ENCODE measurements at regions not wholly inside any gene's neighbourhood (a gene's known extent, or its start where the extent isn't known, plus 50 kb on each side); places are given as distances from the start of the nearest gene placed in this dataset.
"Not testable (repeated sequence)": the region's sequence is repeated elsewhere in the genome, so short reads cannot be mapped to it uniquely, and the experiment has no call there.

DNA sequence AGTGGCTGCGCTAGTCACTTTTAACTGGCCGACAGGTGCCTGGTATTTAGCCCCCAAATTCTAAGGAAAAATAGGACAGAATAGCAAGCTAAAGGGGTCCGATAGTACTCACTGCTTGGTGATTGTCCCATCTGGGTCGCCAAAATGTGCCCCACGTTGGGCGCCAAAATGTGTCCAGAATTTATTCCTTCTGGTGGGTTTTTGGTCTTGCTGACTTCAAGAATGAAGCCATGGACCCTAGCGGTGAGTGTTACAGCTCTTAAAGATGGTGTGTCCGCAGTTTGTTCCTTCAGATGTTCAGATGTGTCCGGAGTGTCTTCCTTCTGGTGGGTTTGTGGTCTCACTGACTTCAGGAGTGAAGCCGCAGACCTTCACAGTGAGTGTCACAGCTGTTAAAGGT, 144.8 kb upstream of the XIRP2 start:
- not testable (repeated sequence) for DNase-seq (ENCODE audit: low read depth)

DNA sequence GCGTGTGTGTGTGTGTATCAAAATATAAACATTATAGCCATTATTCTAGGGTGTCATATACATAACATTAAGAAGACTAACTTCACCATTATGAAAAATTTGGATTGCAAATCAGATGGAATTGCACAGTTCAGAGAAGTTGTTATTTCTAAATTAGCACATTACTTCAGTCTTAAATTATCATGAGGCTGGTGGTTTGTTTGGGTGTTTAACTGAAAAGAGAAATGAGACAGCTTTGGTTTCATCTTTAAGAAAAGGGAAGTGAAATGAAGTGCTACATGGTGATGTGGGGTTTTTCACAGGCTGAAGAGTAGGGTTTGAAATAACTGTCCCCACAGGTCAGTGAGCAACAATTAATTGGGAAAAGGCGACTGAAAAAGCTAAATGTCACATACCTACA, 161.2 kb upstream of the XIRP2 start:
- no peak for DNase-seq (ENCODE audit: low read depth)

DNA sequence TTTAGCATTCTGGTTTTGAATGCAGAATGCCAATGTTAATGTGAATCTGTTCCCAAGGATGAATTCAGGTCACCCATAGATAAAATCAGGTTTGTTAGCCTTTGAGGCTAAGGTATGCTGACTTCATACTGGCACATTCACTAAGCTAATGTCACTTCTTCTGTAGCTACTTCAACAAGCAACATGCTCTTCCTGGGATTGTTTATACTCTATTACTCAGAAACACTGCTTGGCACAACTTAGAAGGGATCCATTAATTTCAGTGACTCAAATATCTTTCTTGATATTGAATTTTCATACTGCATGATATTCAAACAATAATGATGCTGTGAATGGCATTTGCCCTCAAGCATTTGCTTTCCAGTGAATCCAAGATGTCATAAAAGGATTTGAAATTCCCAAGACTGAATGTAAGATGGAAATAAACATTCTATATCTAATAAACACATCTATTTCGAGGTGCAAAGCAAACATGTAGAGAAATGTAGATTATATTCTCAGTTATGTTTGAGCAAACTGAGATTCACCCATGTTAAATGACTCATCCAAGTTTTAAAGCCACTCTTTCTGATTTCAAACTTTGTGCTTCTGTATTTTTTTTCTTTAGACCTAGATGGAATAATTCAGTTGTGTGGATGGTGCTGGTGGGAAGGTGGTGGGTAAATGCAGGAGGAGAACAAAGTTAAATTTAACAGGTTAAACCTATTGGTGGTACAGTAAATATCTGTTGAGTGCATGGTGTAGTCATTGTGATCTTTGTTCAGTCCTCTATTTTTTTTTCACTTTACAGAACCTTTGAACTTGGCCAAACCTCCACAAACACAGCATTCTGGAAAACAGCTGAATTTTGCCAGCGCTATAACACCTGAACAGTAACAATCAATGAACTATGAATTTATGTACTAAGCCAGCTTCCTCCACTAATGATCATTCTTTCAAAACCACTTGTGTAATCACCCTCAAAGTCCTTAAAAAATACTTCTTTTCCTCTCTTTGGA, 162.1 kb upstream of the XIRP2 start:
- no peak for DNase-seq (ENCODE audit: low read depth)

DNA sequence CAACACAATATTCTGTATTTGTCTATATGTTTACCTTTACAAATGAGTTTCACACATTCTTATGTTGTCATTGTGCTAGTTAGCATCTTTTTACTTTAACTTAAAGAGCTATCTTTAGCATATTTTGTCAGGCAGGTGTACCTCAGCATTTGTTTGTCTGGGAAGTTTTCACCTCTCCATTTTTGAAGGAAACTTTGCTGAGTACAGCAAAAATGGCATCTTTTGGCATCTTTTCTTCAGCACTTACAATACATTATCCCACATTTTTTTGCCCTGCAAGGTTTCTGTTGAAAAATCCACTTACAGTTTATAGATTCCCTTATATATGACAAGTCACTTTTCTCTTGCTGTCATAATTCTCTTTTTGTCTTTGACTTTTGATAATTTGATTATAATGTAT, 171.3 kb upstream of the XIRP2 start:
- no peak for DNase-seq (ENCODE audit: low read depth)

DNA sequence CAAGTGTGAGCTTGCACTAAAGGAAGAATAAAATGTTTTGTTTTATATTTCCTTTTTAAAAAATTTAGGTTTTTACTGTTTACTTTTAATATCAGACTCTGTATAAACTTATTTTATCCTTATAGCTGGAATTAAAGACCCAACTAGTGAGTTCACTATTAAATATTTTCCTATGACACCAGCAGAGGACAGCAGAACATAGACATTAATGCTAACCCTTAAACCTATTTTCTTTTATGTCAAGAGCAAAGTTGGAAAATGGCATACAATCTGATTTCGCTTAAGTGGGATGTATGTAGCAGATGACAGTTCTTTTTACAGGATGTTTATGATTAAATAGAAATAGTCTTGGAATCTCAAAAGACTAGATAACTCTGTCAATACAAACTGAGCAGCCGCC, 188.2 kb upstream of the XIRP2 start:
- no peak for DNase-seq (ENCODE audit: low read depth)

DNA sequence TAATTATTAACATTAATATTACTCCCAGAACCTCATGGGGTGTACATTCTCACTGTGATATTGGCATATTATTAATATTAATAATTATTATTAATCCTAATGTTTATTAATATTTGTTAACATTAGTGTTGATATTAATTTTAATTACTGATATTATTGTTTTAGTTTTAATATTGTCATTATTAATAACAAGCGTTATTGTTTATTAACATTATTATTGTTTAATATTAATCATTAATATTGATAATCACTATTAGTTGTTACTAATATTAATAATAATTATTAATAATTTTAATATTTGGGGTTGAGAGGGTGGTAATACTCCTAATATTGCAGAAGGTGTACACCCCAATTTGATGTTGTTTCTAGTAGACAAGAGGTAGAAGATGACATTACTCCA, 193.1 kb upstream of the XIRP2 start:
- DNase-seq (ENCODE audit: low read depth), result no peak

DNA sequence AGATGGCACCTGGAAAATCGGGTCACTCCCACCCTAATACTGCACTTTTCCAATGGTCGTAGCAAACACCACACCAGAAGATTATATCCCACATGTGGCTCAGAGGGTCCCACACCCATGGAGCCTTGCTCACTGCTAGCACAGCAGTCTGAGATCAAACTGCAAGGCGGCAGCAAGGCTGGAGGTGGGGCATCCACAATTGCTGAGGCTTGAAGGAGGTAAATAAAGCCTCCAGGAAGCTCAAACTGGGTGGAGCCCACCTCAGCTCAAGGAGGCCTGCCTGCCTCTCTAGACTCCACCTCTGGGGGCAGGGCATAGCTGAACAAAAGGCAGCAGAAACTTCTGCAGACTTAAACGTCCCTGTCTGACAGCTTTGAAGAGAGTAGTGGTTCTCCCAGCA, 192.0 kb upstream of the SCN7A start:
- DNase-seq (ENCODE audit: low read depth), result not testable (repeated sequence)

DNA sequence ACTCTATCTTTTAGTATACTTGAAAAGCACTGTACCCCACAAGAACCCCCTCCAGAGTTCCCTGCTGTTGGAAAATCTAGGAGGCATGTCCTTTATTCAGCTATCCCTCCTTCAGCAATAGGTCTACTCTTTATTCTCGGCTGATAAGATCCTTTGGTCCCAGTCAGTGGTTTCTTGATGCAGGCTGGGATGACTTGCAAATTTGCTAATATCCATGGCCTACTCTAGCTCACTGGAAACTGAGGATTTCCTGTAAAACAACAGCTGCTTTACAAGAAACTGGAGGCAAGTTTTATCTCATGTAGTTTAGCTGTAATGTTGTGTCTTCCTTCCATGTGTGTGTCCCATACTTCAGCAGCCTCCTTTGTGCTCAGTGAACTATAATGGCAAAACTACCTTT, 183.9 kb upstream of the SCN7A start:
- no peak for DNase-seq (ENCODE audit: low read depth)

DNA sequence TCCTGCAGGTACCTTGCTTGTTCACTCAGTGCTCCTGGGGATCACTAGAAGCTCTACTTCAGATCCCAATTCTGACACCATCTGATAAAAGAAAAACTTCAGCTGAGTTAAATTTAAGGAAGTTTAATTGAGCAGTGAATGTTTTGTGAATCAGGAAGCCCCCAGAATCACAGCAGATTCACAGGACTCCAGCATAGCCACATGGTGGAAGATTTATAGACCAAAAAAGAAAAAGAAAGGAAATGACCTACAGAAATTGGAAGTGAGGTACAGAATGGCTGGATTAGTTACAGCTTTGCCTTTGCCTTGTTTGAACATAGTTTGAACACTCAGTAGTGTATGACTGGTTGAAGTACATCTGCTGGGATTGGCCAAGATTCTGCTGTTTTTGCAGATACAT, 182.7 kb upstream of the SCN7A start:
- DNase-seq (ENCODE audit: low read depth), result no peak

DNA sequence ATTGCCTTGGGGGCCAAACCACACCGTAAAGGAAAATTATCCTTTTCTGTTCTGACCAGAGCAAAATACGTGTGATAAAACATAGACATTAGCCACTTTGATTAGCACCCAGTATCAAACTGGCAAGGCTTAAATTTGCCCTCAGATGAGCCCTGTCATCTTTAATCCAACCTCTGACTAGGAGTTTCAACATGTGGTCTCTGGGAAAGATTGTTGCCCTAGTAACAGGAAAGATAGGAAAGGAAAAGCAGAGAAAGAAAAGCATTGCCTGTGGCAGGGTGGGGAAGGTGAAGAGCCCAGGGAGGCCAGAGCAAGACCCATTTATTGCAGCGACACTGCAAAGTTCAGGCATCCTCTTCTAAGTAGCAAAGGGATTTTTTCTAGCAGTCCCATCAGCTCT, 181.5 kb upstream of the SCN7A start:
- no peak for DNase-seq (ENCODE audit: low read depth)

DNA sequence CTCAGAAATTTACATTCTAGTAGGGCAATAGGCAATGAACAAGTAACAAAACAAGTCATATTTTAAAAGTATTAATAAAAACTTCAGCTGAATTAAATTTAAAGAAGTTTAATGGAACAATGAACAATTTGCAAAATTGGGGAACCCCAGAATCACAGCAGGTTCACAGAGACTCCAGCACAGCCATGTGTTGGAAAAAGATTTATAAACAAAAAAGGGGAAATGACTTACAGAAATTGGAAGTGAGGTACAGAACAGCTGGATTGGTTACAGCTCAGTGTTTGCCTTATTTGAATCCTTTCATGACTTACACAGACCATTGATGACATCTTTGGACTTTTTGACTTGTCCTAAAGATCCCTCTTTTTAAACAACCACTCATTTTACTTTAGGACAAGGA, 179.9 kb upstream of the SCN7A start:
- no peak for DNase-seq (ENCODE audit: low read depth)

DNA sequence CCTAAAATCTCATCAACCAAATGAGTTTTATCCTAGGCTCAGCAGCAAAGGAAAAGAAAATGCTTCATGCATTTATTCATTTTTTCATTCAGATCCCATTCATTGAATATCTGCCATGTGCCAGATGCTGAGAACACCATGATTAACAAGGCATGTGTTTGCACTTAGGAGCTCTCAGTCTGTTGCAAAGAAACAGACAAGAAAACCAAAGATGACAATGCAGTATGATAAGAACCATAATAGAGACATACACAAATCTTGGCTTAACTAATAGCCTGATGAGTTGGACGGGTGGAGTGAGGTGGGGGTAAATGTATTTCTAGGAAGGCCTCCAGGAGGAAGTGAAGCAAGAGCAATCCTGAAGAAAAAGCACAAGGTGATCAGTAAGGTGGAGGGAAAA, 177.8 kb upstream of the SCN7A start:
- DNase-seq (ENCODE audit: low read depth), result no peak

DNA sequence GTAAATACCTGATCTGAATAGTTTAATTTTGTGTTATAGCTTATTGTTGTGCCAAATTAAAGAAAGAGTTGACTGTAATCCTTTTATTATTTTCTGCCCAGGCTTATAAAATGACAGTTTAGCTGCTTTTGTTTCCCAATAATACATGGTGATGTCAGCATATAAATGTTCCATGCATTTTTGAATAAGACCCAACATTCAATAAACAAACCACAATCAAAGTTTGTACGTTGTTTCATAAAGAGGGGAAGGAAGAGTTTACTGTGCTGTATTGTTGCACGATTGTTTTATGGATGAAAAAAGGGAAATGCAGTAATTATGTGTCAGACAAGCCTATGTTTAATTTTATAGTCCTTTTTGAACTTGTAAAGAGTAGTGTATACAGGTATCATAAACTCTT, 177.2 kb upstream of the SCN7A start:
- no peak for DNase-seq (ENCODE audit: low read depth)

DNA sequence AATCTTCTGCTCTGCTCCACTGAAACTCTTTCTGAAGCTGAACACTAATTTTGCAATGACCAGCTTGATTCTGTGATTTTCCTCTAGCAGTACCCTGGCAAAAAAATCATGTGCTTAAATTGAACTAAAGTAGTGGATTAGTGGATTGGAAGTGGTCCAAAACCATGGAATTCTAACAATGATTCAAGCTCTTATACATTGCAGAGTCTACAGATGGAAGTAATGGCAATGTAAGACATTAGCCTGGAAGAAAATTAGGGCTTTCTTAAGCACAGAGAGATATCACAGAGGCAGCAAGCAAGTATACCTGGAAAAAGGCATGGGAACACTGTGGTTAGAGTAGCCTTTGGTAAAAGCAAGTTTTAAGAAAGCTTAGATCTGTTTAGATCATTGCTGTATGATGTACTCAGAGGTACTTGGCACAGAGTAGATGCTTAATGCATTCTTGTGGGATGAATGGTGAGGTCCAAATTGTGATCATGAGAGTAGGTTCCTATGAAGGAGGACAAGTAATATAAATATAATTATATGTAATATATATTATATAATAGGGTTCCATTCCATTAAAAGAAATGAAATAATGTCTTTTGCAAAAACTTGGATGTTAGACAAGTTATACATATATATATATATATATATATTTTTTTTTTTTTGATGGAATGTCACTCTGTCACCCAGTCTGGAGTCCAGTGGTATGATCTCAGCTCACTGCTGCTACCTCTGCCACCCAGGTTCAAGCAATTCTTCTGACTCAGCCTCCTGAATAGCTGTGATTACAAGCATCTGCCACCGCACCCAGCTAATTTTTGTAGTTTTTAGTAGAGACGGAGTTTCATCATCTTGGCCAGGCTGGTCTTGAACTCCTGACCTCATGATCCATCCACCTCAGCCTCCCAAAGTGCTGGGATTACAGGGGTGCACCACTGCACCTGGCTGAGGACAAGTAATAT, 172.2 kb upstream of the SCN7A start:
- DNase-seq (ENCODE audit: low read depth), result peak; percentile 30

DNA sequence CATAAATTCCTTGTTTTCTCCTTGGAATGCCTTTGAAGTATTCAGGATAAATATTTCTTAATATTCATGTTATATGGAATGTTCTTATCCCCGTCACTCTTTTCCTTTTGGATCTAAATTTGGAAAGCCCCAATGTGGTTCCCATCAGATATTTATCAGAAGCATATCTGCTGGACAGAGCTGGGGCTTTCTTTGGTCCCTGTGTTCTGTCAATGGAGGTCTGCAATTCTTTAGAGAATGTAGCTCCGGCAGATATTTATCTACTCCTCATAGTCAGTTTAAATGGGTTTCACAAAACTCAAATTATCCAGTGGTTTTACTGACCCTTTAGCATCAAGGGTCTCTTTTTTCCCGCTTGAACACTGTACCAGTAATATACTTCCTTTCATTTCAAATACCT, 167.8 kb upstream of the SCN7A start:
- no peak for DNase-seq (ENCODE audit: low read depth)

DNA sequence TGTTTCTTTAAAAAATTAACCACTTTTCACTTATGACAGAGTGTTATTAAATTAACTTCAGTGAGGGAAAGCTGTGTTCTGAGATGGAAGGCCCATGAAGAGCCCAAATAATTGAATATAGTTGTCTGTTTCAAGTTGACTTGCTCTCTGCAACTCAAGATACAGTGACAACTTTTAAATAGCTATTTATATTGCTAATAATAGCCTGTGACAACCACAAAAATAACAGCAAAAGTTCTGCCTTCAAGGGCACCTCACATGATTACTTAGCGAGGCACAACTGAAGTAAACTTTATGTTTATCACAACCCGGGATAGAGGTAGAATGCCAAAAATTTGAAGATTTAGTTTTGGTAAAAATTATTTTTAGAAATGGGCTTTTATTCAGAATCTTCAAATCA, 167.3 kb upstream of the SCN7A start:
- no peak for DNase-seq (ENCODE audit: low read depth)

DNA sequence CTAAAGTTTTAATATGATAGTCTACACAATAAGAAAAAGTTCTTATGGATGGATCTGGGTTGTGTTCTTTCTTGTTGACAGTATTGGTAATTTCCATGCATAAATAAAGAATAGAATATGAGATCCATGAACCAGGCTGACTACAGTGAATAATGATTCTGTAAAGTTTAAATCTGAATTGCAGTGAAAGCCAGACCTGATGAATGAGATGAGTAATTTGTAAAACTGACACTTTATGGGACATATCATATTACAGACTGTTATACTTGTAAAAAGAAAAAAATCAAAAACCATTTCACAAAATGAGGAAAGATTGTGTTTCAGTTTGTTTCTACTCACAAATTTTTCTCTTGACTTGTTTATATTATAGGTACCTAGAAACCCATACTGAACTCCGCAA, 164.9 kb upstream of the SCN7A start:
- DNase-seq (ENCODE audit: low read depth), result no peak

DNA sequence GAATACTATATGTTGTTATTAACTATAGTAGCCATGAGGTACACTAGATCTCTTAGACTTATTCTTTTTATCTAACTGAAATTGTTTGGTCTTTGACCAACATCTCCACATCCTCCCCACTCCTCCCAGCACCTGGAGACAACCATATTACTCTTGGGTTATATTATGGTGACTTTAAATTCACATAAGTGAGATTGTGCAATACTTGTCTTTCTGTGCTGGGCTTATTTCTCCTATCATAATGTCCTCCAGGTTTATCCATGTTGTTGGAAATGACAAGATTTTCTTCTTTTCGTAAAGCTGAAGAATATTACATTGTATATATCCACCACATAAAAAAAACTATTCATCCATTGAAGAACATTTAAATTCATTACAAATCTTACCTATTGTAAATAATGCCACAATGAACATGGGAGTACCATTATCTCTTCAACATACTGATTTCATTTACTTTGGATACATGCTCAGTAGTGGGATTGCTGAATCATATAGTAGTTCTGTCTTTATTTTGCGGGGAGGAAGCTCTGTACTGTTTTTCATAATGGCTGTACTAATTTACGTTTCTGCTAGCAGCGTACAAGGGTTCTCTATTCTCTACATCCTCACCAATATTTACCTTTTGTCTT, 159.2 kb upstream of the SCN7A start:
- no peak for DNase-seq (ENCODE audit: low read depth)

DNA sequence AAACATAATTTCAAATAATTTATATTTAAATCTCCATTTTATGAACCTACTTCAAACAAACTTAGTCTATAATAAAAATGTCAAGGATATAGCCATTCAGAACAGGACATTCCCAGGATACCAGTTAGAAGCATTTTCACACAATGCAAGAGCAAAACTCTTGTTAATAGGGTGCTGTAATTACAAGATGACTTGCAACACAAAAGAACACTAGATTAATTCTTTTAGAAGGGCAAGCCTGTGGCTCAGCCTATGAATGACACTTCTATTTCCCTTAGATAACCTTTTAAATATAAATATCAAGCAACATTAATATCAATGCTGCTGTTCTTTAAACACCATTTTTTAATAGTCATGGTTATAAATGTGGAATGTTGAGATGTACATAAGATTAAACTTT, 157.9 kb upstream of the SCN7A start:
- DNase-seq (ENCODE audit: low read depth), result no peak

DNA sequence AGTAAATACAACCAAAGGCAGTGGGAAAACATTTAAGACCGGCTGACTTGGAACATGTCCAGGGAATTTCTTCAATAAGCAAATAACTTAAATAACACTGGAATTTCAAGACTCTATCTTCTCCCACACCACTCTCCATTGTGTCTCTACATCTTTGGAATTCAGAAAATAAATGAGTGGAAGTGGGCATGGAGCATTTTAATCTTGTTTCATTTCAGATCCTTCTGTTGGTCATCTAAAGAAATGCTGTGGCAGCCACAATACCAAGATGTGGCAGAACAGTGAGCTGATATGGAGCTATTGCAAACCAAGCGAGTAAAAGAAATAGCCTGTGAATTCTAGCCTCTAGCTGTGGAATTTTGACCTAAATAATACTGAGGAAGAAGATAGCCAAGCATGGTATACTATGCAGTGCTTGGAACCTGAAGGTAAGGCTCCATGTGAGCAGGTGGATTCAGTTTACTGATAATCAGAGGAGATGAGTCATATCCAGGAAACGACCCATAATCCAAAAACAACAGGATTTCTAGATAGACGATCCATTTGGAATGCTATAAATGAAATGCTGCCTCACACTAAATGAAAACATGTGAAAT, 157.1 kb upstream of the SCN7A start:
- peak; percentile 6 for DNase-seq (ENCODE audit: low read depth)

DNA sequence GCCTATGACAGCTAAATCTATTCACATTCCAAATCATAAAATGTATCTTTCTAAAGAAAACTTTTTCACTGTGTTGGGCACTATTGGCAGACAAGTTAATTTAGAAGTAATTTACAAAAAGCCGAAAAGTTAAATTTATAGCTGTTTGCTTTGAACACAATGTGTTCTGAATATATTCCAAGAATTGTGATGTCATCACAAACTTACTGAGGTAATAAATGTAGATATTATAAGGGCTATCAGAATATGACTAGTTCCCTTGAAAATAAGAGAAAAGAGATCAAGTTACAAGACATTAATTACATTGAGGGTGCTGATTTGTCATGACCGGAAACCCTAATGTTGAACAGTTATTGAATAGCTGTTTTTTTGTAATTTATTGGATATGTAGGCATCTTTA, 153.9 kb upstream of the SCN7A start:
- no peak for DNase-seq (ENCODE audit: low read depth)

DNA sequence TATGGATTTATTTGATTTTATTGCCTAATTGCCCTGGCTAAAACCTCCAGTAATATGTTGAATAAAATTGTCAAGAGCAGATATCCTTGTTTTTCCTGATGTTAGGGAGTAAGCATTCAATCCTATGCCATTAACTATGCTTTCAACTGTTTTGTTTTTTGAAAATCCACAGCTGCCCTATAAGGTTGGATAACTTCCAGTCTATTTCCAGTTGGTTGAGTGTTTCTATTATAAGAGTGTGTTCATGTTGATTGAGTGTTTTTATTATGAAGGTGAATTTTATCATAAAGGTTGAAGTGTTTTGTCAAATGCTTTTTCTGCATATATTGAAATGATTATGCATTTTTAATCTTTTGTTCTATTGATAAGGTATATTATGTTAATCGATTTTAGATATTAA, 149.9 kb upstream of the SCN7A start:
- DNase-seq (ENCODE audit: low read depth), result no peak
